HepG2 (cell line): ENCODE measurements at regions not wholly inside any gene's neighbourhood (a gene's known extent, or its start where the extent isn't known, plus 50 kb on each side); places are given as distances from the start of the nearest gene placed in this dataset.

Source experiments
- ATAC-seq: fragments of 200-7000 bp; cut with Tn5 transposase; 3 replicates; pipeline ENCODE4 v1.9.1; 2020; ENCODE audit warnings: mild to moderate bottlenecking, moderate library complexity
- BruUV-seq: library from RNA; stranded (reverse); fragments of 400-500 nt; replicated peaks from 2 replicates; lab custom pipeline; 2021; lab: Mats Ljungman, UMichigan
- CTCF ChIA-PET: fragments of 300-600 bp; formaldehyde crosslinking; extraction: SDS; loops from one replicate; lab custom pipeline; 2021; ENCODE audit warnings: low total read pairs, inconsistent platforms, low intra/inter-chr PET ratio; lab: Yijun Ruan, JAX
- POLR2A ChIA-PET: fragments of 350-600 bp; sonication (Branson Sonifier 250); formaldehyde crosslinking; loops from one replicate; lab custom pipeline; 2020; ENCODE audit warnings: antibody characterized with exemption, inconsistent platforms; lab: Yijun Ruan, JAX
- DNase-seq: peaks from one replicate; pipeline ENCODE4 v3.0.0-alpha.2; 2015; ENCODE audit warnings: low spot score
- FAIRE-seq: peaks from 3 replicates; lab custom pipeline; 2011; peaks lifted over from hg19 to GRCh38; lab: Jason Lieb, UNC
- H2AFZ ChIP-seq: one replicate; pipeline ENCODE4 v1.6.1; 2011; ENCODE audit warnings: low read length, inconsistent platforms
- H3K27ac ChIP-seq: fragments of 300-600 bp; 3 replicates; pipeline ENCODE4 v1.8.0; 2011; ENCODE audit warnings: mixed run types, mild to moderate bottlenecking, mixed read lengths, low read length, inconsistent platforms; ENCODE audit not compliant: insufficient read depth; ENCODE audit errors: extremely low read length
- H3K27me3 ChIP-seq, 2 experiments: fragments of 200-600 bp in 1 of 2; 2 replicates in 1 of 2; 3 replicates in 1 of 2; pipeline versions ENCODE4 v1.6.0 to v1.8.0; 2011; ENCODE audit warnings: low read length in 2 of 2, mild to moderate bottlenecking in 2 of 2, moderate library complexity in 2 of 2, inconsistent platforms in 1 of 2; ENCODE audit not compliant: insufficient read depth in 2 of 2, control insufficient read depth in 1 of 2
- H3K36me3 ChIP-seq, 2 experiments: fragments of 200-600 bp in 1 of 2; replicated peaks in 1 of 2; 2 replicates in 1 of 2; 3 replicates in 1 of 2; pipeline versions ENCODE4 v1.5.1 to v1.8.0; 2011; ENCODE audit warnings: low read length in 2 of 2, inconsistent platforms in 1 of 2; ENCODE audit not compliant: insufficient read depth in 2 of 2, control insufficient read depth in 1 of 2
- H3K4me1 ChIP-seq: 2 replicates; pipeline ENCODE4 v1.5.1; 2012; ENCODE audit warnings: low read length, inconsistent platforms; ENCODE audit not compliant: insufficient read depth
- H3K4me2 ChIP-seq: 2 replicates; pipeline ENCODE4 v1.6.0; 2011; ENCODE audit warnings: low read depth, low read length, inconsistent platforms
- H3K4me3 ChIP-seq, 3 experiments: fragments of 200-600 bp in 1 of 3; sonication (generic), shearing (Covaris generic) in 1 of 3; replicated peaks in 1 of 3; 2 replicates each; pipeline ENCODE4 v1.5.1; 2011 to 2016; ENCODE audit warnings: low read length in 3 of 3, inconsistent platforms in 2 of 3, low read depth in 2 of 3, mild to moderate bottlenecking in 2 of 3, control low read depth in 1 of 3, mixed read lengths in 1 of 3; ENCODE audit not compliant: insufficient read depth in 1 of 3
- H3K79me2 ChIP-seq: one replicate; pipeline ENCODE4 v1.6.1; 2011; ENCODE audit warnings: low read length, inconsistent platforms; ENCODE audit not compliant: insufficient read depth
- H3K9ac ChIP-seq: 2 replicates; pipeline ENCODE4 v1.6.0; 2011; ENCODE audit warnings: mild to moderate bottlenecking, low read depth, low read length, inconsistent platforms; ENCODE audit not compliant: insufficient read depth
- H3K9me3 ChIP-seq: 2 replicates; pipeline ENCODE4 v1.5.1; 2012; ENCODE audit warnings: mild to moderate bottlenecking, low read length
- H4K20me1 ChIP-seq: 2 replicates; pipeline ENCODE4 v1.6.0; 2011; ENCODE audit warnings: inconsistent platforms, mild to moderate bottlenecking, low read length, moderate library complexity; ENCODE audit not compliant: insufficient read depth
- BCL6 ChIP-seq: IDR thresholded peaks from 2 replicates; pipeline ENCODE4 v1.6.1; 2016; ENCODE audit warnings: missing genetic modification reagents, missing compliant biosample characterization
- CCAR2 ChIP-seq: fragments of 200-400 bp; formaldehyde crosslinking; optimal IDR thresholded peaks from 2 replicates; pipeline ENCODE3; 2018; ENCODE audit warnings: low read depth, mild to moderate bottlenecking, low read length, moderate library complexity
- DPF2 ChIP-seq: sonication (generic); formaldehyde crosslinking; IDR thresholded peaks from 2 replicates; pipeline ENCODE4 v1.4.0; 2020; ENCODE audit warnings: mild to moderate bottlenecking, low read depth, missing genetic modification reagents, borderline replicate concordance
- FOXO1 ChIP-seq: sonication (generic); formaldehyde crosslinking; IDR thresholded peaks from 2 replicates; pipeline ENCODE4 v1.4.0; 2020; ENCODE audit warnings: missing genetic modification reagents
- MXD4 ChIP-seq: IDR thresholded peaks from 2 replicates; pipeline ENCODE4 v1.6.1; 2016; ENCODE audit warnings: mild to moderate bottlenecking, missing biosample characterization, missing genetic modification reagents
- NBN ChIP-seq: fragments of 450-650 bp; conservative IDR thresholded peaks from 2 replicates; pipeline ENCODE4 v1.6.1; 2017
- NONO ChIP-seq, 2 experiments: fragments of 450-650 bp in 1 of 2; sonication (generic) in 1 of 2; formaldehyde crosslinking in 1 of 2; IDR thresholded peaks in 1 of 2; conservative IDR thresholded peaks in 1 of 2; 2 replicates each; pipeline versions ENCODE4 v1.6.1 to v1.8.0; 2017 to 2022; ENCODE audit warnings: mild to moderate bottlenecking in 1 of 2, missing genetic modification reagents in 1 of 2, moderate library complexity in 1 of 2
- PAF1 ChIP-seq: IDR thresholded peaks from 2 replicates; pipeline ENCODE4 v1.6.1; 2016; ENCODE audit warnings: missing genetic modification reagents, missing compliant biosample characterization
- POLR2AphosphoS5 ChIP-seq: IDR thresholded peaks from 2 replicates; pipeline ENCODE4 v1.6.1; 2012; ENCODE audit warnings: low read depth, low read length
- TP53 ChIP-seq: sonication (generic); formaldehyde crosslinking; conservative IDR thresholded peaks from 2 replicates; pipeline ENCODE4 v1.4.0; 2020; ENCODE audit warnings: missing genetic modification reagents
- ZNF17 ChIP-seq: sonication (generic); formaldehyde crosslinking; IDR thresholded peaks from 2 replicates; pipeline ENCODE4 v1.5.0; 2020; ENCODE audit warnings: mild to moderate bottlenecking, missing genetic modification reagents
- ZNF317 ChIP-seq: sonication (generic); formaldehyde crosslinking; IDR thresholded peaks from 2 replicates; pipeline ENCODE4 v1.5.0; 2020; ENCODE audit warnings: mild to moderate bottlenecking, missing genetic modification reagents
- ZNF33B ChIP-seq: sonication (generic); formaldehyde crosslinking; IDR thresholded peaks from 2 replicates; pipeline ENCODE4 v1.5.1; 2020; ENCODE audit warnings: mild to moderate bottlenecking, missing genetic modification reagents
- ZNF891 ChIP-seq: sonication (generic); formaldehyde crosslinking; IDR thresholded peaks from 2 replicates; pipeline ENCODE4 v1.5.0; 2020; ENCODE audit warnings: mild to moderate bottlenecking, missing genetic modification reagents
- ZSCAN30 ChIP-seq: sonication (generic); formaldehyde crosslinking; IDR thresholded peaks from 2 replicates; pipeline ENCODE4 v1.5.0; 2020; ENCODE audit warnings: mild to moderate bottlenecking, missing genetic modification reagents
- ZSCAN9 ChIP-seq: IDR thresholded peaks from 2 replicates; pipeline ENCODE4 v1.6.1; 2016; ENCODE audit warnings: borderline replicate concordance
- WGBS: methylation state at CpG from one replicate; pipeline ENCODE4 v1.1.6; 2017; ENCODE audit warnings: low lambda C conversion rate; 5-methylcytosine and 5-hydroxymethylcytosine counted together
- in situ Hi-C: cut with HindIII; loops from 2 replicates; pipeline ENCODE4 v1.10.0; 2017; ENCODE audit warnings: low pct_unique_long_range_greater_than_20kb; ENCODE audit not compliant: extremely low pct_ligation_motif_present
- intact Hi-C: fragments of 100-400 bp; cut with micrococcal nuclease; formaldehyde crosslinking; loops from one replicate; pipeline ENCODE4 v1.10.0; 2022; ENCODE audit not compliant: unreplicated experiment
- TF ChIP-seq, protein P1 (sequence below): fragments of 450-650 bp; IDR thresholded peaks from 2 replicates; pipeline ENCODE4 v1.6.1; 2017
- TF ChIP-seq, protein P2 (sequence below): IDR thresholded peaks from 2 replicates; pipeline ENCODE4 v1.6.1; 2012; ENCODE audit warnings: inconsistent platforms
- TF ChIP-seq, protein P3 (sequence below): sonication (generic); formaldehyde crosslinking; IDR thresholded peaks from 2 replicates; pipeline ENCODE4 v1.8.0; 2022; ENCODE audit warnings: missing genetic modification reagents, mild to moderate bottlenecking, borderline replicate concordance

DNA sequence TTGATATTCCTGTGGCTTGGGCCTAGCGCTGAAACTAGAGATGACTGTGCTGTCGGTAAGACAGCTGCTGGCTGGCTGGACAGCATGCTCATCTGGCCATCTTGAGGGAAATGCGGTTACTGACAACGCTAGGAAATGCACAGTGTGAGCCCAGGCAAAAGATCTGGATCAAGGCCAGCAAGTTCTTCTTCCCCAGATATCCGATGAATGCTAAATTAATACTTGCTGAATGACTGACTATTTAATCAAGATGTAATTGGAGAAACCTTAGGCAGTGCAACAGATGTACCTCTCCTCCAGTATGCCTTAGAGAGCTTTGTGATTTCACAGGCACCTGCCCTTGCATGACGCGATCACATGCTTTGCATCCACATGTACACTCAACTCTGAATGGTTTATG, 659.1 kb downstream of the EFNA5 start (continued):
- no peak for TF ChIP-seq ZNF33B (CRISPR knock-in tag)
- no peak for TF ChIP-seq ZNF891 (CRISPR knock-in tag)

DNA sequence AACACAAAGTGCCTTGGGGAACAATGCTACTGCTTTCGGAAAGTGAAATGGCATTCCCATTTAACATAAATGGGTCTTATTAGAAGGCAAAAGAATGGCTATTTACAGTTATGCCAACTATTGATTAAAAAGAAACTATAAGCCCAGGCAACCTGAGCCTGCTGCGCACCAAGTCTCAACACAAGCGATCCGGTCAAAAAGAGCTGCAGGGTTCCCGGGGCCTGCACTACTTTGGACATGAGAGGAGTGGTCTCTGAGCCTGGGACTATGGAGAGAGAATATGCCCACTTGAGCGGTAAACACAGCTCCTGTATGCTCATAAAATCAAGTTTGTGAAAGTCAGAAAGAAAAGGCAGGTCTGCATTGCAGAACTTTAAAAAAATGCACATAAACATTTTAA, 660.7 kb downstream of the EFNA5 start:
- Histone ChIP-seq H3K36me3 (no peaks in the 10 kb centered on the region), H3K4me3 (no peak overlapping the region), H3K27ac (no peak overlapping the region), H3K4me1 (no peaks in the 10 kb centered on the region), H3K27me3 (no peaks in the 10 kb centered on the region), H2AFZ (no peak overlapping the region), H4K20me1 (no peaks in the 10 kb centered on the region), H3K9me3 (no peaks in the 10 kb centered on the region), H3K79me2 (no peaks in the 10 kb centered on the region), H3K9ac (no peak overlapping the region), H3K4me2 (no peak overlapping the region)
- 59% methylated on average over 6 of the region's 6 CpGs for WGBS
- DNase-seq (no peak), FAIRE-seq (no peak), ATAC-seq (no peak)
- BruUV-seq = no TSS peak
- no peak for TF ChIP-seq ZSCAN9 (CRISPR knock-in tag)
- TF ChIP-seq MXD4 (CRISPR knock-in tag) = no peak
- TF ChIP-seq ZNF17 = no peak
- ChIA-PET CTCF (no interaction called here), POLR2A (no interaction called here)
- in situ Hi-C loops (no loop called here), intact Hi-C loops (no loop called here)

DNA sequence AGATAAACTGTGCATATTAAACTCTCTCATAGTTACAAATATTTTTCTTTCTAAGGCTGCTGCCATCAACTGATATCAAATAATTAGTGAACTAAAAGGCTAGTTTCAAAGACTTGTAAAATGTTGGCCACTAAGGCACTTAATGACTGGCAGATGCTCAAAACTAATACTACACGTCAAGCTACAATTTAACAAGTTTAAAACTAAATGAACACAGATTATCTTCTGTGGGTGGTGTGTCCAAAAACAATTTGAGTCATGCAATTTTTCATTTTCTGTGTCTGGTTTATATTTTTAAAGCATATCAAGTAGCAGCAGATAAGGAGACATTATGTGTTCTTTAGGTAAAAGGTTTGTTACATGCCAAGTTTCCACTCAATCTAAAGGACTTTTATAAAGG, 665.1 kb downstream of the EFNA5 start:
- no peaks in the 10 kb centered on the region for H3K36me3 ChIP-seq
- no peak overlapping the region for H3K4me2 ChIP-seq
- H3K9ac ChIP-seq = no peak overlapping the region
- FAIRE-seq (no peak), ATAC-seq (no peak), DNase-seq (no peak)
- WGBS = 0% methylated on average over 1 of the region's 1 CpG
- H3K27ac ChIP-seq = no peak overlapping the region
- no peak overlapping the region for H2AFZ ChIP-seq
- no peaks in the 10 kb centered on the region for H4K20me1 ChIP-seq
- H3K27me3 ChIP-seq = no peaks in the 10 kb centered on the region
- H3K9me3 ChIP-seq = no peaks in the 10 kb centered on the region
- no peaks in the 10 kb centered on the region for H3K4me1 ChIP-seq
- in situ Hi-C loops = no loop called here
- ChIA-PET CTCF (no interaction called here), POLR2A (no interaction called here)
- intact Hi-C loops = no loop called here
- no peaks in the 10 kb centered on the region for H3K79me2 ChIP-seq
- no TSS peak for BruUV-seq
- H3K4me3 ChIP-seq = no peak overlapping the region
- TF ChIP-seq NONO (IDR thresholded peaks at IDR 0.05) = no peak
- TF ChIP-seq NONO (CRISPR knock-in tag; conservative IDR thresholded peaks at IDR 0.05) = no peak
- TF ChIP-seq ZNF317 (CRISPR knock-in tag) = no peak
- no peak for TF ChIP-seq POLR2AphosphoS5
- TF ChIP-seq, protein P1, sequence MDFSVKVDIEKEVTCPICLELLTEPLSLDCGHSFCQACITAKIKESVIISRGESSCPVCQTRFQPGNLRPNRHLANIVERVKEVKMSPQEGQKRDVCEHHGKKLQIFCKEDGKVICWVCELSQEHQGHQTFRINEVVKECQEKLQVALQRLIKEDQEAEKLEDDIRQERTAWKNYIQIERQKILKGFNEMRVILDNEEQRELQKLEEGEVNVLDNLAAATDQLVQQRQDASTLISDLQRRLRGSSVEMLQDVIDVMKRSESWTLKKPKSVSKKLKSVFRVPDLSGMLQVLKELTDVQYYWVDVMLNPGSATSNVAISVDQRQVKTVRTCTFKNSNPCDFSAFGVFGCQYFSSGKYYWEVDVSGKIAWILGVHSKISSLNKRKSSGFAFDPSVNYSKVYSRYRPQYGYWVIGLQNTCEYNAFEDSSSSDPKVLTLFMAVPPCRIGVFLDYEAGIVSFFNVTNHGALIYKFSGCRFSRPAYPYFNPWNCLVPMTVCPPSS = no peak
- no peak for TF ChIP-seq ZSCAN30 (CRISPR knock-in tag)
- no peak for TF ChIP-seq PAF1 (CRISPR knock-in tag)
- TF ChIP-seq CCAR2 = no peak
- TF ChIP-seq NBN = no peak
- TF ChIP-seq DPF2 (CRISPR knock-in tag) = no peak
- TF ChIP-seq, protein P2, sequence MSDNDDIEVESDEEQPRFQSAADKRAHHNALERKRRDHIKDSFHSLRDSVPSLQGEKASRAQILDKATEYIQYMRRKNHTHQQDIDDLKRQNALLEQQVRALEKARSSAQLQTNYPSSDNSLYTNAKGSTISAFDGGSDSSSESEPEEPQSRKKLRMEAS = no peak
- TF ChIP-seq, protein P3, sequence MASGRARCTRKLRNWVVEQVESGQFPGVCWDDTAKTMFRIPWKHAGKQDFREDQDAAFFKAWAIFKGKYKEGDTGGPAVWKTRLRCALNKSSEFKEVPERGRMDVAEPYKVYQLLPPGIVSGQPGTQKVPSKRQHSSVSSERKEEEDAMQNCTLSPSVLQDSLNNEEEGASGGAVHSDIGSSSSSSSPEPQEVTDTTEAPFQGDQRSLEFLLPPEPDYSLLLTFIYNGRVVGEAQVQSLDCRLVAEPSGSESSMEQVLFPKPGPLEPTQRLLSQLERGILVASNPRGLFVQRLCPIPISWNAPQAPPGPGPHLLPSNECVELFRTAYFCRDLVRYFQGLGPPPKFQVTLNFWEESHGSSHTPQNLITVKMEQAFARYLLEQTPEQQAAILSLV (CRISPR knock-in tag) = no peak
- TF ChIP-seq FOXO1 (CRISPR knock-in tag) = no peak
- TF ChIP-seq TP53 (CRISPR knock-in tag) = no peak
- no peak for TF ChIP-seq BCL6 (CRISPR knock-in tag)
